GM23248 (cell line): ENCODE measurements at regions not wholly inside any gene's neighbourhood (a gene's known extent, or its start where the extent isn't known, plus 50 kb on each side); places are given as distances from the start of the nearest gene placed in this dataset.
"Not testable (repeated sequence)": the region's sequence is repeated elsewhere in the genome, so short reads cannot be mapped to it uniquely, and the experiment has no call there.

ENCODE experiments used
- EZH2 ChIP-seq: fragments of 200-600 bp; sonication (generic); IDR thresholded peaks from 2 replicates; pipeline ENCODE4 v1.6.1; 2018; ENCODE audit warnings: antibody characterized with exemption, mild to moderate bottlenecking; ENCODE audit not compliant: insufficient read depth, poor library complexity, severe bottlenecking
- EZH2phosphoT487 ChIP-seq: fragments of 200-600 bp; sonication (generic); IDR thresholded peaks from 2 replicates; pipeline ENCODE4 v1.6.1; 2018; ENCODE audit warnings: antibody characterized with exemption, moderate library complexity, mild to moderate bottlenecking, low read depth; ENCODE audit not compliant: insufficient read depth

DNA sequence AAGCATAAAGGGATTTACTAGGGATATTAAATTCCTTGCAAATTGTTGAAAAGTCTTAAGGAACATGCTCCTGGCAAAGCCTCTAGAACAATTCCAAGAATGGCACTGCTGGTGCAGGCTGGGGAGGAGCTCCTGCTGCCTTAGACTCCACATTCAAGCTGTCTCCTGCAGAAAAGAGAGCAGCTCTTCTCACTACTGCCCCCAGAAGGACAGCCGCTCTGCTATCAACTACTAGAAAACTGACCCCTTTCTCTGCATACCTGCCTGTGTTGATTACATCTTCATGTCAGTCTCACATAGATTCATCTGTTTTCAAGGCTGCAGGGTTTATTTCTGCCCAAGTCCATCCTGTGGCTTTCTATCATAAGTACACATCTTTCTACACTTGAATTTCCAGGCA is 312.8 kb downstream of the RPIA start:
- TF ChIP-seq EZH2phosphoT487, EZH2: not testable (repeated sequence)
